ENCODE measurements at regions not wholly inside any gene's neighbourhood (a gene's known extent, or its start where the extent isn't known, plus 50 kb on each side); places are given as distances from the start of the nearest gene placed in this dataset.

DNA sequence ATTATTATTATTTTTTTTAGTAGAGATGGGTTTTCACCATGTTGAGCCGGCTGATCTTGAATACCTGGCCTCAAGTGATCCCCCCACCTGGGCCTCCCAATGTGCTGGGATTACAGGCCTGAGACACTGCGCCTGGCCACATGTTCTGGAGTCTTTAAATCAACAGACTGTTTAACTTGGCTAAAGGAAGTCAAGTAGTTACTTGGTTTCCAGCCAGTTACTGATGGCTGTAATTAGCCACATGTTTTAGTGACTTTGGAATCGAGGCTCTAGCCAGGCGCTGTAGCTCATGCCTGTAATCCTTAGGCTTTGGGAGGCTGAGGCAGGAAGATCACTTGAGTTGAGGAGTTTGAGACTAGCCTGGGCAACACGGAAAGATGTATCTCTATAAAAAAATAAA is 699.2 kb upstream of the RBFOX1 start (continued):
- TF ChIP-seq, protein P1, sequence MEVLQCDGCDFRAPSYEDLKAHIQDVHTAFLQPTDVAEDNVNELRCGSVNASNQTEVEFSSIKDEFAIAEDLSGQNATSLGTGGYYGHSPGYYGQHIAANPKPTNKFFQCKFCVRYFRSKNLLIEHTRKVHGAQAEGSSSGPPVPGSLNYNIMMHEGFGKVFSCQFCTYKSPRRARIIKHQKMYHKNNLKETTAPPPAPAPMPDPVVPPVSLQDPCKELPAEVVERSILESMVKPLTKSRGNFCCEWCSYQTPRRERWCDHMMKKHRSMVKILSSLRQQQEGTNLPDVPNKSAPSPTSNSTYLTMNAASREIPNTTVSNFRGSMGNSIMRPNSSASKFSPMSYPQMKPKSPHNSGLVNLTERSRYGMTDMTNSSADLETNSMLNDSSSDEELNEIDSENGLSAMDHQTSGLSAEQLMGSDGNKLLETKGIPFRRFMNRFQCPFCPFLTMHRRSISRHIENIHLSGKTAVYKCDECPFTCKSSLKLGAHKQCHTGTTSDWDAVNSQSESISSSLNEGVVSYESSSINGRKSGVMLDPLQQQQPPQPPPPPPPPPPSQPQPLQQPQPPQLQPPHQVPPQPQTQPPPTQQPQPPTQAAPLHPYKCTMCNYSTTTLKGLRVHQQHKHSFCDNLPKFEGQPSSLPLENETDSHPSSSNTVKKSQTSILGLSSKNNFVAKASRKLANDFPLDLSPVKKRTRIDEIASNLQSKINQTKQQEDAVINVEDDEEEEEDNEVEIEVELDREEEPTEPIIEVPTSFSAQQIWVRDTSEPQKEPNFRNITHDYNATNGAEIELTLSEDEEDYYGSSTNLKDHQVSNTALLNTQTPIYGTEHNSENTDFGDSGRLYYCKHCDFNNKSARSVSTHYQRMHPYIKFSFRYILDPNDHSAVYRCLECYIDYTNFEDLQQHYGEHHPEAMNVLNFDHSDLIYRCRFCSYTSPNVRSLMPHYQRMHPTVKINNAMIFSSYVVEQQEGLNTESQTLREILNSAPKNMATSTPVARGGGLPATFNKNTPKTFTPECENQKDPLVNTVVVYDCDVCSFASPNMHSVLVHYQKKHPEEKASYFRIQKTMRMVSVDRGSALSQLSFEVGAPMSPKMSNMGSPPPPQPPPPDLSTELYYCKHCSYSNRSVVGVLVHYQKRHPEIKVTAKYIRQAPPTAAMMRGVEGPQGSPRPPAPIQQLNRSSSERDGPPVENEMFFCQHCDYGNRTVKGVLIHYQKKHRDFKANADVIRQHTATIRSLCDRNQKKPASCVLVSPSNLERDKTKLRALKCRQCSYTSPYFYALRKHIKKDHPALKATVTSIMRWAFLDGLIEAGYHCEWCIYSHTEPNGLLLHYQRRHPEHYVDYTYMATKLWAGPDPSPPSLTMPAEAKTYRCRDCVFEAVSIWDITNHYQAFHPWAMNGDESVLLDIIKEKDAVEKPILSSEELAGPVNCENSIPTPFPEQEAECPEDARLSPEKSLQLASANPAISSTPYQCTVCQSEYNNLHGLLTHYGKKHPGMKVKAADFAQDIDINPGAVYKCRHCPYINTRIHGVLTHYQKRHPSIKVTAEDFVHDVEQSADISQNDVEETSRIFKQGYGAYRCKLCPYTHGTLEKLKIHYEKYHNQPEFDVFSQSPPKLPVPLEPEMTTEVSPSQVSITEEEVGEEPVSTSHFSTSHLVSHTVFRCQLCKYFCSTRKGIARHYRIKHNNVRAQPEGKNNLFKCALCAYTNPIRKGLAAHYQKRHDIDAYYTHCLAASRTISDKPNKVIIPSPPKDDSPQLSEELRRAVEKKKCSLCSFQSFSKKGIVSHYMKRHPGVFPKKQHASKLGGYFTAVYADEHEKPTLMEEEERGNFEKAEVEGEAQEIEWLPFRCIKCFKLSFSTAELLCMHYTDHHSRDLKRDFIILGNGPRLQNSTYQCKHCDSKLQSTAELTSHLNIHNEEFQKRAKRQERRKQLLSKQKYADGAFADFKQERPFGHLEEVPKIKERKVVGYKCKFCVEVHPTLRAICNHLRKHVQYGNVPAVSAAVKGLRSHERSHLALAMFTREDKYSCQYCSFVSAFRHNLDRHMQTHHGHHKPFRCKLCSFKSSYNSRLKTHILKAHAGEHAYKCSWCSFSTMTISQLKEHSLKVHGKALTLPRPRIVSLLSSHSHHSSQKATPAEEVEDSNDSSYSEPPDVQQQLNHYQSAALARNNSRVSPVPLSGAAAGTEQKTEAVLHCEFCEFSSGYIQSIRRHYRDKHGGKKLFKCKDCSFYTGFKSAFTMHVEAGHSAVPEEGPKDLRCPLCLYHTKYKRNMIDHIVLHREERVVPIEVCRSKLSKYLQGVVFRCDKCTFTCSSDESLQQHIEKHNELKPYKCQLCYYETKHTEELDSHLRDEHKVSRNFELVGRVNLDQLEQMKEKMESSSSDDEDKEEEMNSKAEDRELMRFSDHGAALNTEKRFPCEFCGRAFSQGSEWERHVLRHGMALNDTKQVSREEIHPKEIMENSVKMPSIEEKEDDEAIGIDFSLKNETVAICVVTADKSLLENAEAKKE (CRISPR knock-in tag; IDR thresholded peaks at IDR 0.05) = no peak

DNA sequence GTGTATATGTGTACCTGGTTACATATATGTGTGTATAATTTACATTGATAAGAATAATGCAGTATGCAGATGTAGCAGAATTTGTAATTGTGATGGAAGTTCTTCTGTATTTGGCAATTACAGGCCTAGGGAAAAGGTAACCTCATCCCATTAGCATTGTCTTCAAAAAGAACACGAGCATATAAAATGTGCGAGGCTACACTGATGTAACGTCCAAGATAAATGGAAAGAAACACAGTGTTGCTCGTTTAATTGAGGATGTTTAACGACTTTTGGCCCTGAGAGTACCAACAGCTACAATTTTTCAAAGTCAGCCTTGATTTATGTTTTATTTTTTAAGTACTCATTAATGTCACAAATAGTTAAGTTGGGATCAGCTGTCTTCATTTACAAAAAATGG is 703.5 kb upstream of the RBFOX1 start:
- Histone ChIP-seq H2AFZ (no peak overlapping the region), H3K27me3 (ENCODE audit: insufficient read depth) (no peaks in the 10 kb centered on the region), H3K4me2 (no peak overlapping the region), H3K79me2 (replicated peaks; ENCODE audit: insufficient read depth) (no peaks in the 10 kb centered on the region), H3K9me2 (ENCODE audit: insufficient read depth) (0 out of 2 replicates have a peak, but pooled peaks cover 2% of the 10 kb centered on the region), H3K4me3 (no peak overlapping the region), H3K36me3 (ENCODE audit: insufficient read depth) (no peaks in the 10 kb centered on the region), H4K20me1 (replicated peaks; ENCODE audit: insufficient read depth) (no peaks in the 10 kb centered on the region), H3K4me1 (ENCODE audit: insufficient read depth) (no peaks in the 10 kb centered on the region; the same call in 1 of the 2 replicates), H3F3A (replicated peaks; ENCODE audit: low read depth) (no peaks in the 10 kb centered on the region), H3K27ac (ENCODE audit: low read depth) (no peak overlapping the region)
- Mint-ChIP-seq H3K4me3 (no peak overlapping the region), H3K27ac (no peak overlapping the region), H3K4me1 (peaks cover 8% of the 10 kb centered on the region), H3K9me3 (no peaks in the 10 kb centered on the region), H3K27me3 (ENCODE audit: insufficient read depth, low read depth, poor library complexity) (peaks cover 2% of the 10 kb centered on the region), H3K36me3 (ENCODE audit: low read depth) (no peaks in the 10 kb centered on the region)
- no peak for DNase-seq (ENCODE audit: low spot score)
- ATAC-seq = no peak
- TF ChIP-seq POLR2AphosphoS5 (IDR thresholded peaks at IDR 0.05; ENCODE audit: low read depth) = no peak
- TF ChIP-seq CREB1 (CRISPR knock-in tag; IDR thresholded peaks at IDR 0.05; ENCODE audit: low read depth) = no peak
- no peak for TF ChIP-seq EZH2phosphoT487 (IDR thresholded peaks at IDR 0.05; ENCODE audit: unreplicated experiment)
- TF ChIP-seq, protein P2, sequence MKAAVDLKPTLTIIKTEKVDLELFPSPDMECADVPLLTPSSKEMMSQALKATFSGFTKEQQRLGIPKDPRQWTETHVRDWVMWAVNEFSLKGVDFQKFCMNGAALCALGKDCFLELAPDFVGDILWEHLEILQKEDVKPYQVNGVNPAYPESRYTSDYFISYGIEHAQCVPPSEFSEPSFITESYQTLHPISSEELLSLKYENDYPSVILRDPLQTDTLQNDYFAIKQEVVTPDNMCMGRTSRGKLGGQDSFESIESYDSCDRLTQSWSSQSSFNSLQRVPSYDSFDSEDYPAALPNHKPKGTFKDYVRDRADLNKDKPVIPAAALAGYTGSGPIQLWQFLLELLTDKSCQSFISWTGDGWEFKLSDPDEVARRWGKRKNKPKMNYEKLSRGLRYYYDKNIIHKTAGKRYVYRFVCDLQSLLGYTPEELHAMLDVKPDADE (IDR thresholded peaks at IDR 0.05) = no peak
- no peak for TF ChIP-seq JUNB (IDR thresholded peaks at IDR 0.05; ENCODE audit: unreplicated experiment)
- TF ChIP-seq STAT1 (IDR thresholded peaks at IDR 0.05; ENCODE audit: unreplicated experiment) = no peak
- TF ChIP-seq, protein P3, sequence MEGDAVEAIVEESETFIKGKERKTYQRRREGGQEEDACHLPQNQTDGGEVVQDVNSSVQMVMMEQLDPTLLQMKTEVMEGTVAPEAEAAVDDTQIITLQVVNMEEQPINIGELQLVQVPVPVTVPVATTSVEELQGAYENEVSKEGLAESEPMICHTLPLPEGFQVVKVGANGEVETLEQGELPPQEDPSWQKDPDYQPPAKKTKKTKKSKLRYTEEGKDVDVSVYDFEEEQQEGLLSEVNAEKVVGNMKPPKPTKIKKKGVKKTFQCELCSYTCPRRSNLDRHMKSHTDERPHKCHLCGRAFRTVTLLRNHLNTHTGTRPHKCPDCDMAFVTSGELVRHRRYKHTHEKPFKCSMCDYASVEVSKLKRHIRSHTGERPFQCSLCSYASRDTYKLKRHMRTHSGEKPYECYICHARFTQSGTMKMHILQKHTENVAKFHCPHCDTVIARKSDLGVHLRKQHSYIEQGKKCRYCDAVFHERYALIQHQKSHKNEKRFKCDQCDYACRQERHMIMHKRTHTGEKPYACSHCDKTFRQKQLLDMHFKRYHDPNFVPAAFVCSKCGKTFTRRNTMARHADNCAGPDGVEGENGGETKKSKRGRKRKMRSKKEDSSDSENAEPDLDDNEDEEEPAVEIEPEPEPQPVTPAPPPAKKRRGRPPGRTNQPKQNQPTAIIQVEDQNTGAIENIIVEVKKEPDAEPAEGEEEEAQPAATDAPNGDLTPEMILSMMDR (conservative IDR thresholded peaks at IDR 0.05; ENCODE audit: low read depth in 2 of 2) = no peak
